Adrenal gland (tissue), 9 donors: ENCODE measurements at regions not wholly inside any gene's neighbourhood (a gene's known extent, or its start where the extent isn't known, plus 50 kb on each side); places are given as distances from the start of the nearest gene placed in this dataset.

Experiments used
- DNase-seq, 7 donors: peaks; one replicate each; pipeline ENCODE4 v3.0.0-alpha.2; 2019 to 2020
- H3K27ac ChIP-seq, 5 donors: fragments of 200-600 bp; sonication (generic) in 4 of 5; 1 replicate in 3 of 5; 2 replicates in 2 of 5; pipeline versions ENCODE4 v1.5.1 to v1.8.0; 2016 to 2020; ENCODE audit warnings: mild to moderate bottlenecking in 1 of 5
- H3K27me3 ChIP-seq: fragments of 200-600 bp; 2 replicates; pipeline ENCODE4 v1.8.0; 2021
- H3K36me3 ChIP-seq, 2 donors: fragments of 200-600 bp; replicated peaks in 1 of 2; 1 replicate in 1 of 2; 2 replicates in 1 of 2; pipeline versions ENCODE4 v1.5.1 to v1.8.0; 2018 to 2022
- H3K4me1 ChIP-seq, 2 donors: fragments of 200-600 bp; replicated peaks in 1 of 2; 1 replicate in 1 of 2; 2 replicates in 1 of 2; pipeline versions ENCODE4 v1.5.1 to v1.8.0; 2018 to 2021
- H3K4me3 ChIP-seq, 4 donors: fragments of 200-600 bp; sonication (generic) in 3 of 4; one replicate each; pipeline ENCODE4 v1.5.1; 2016 to 2018
- H3K9me3 ChIP-seq, 3 donors: fragments of 200-600 bp; sonication (generic) in 1 of 3; replicated peaks in 1 of 3; 1 replicate in 2 of 3; 2 replicates in 1 of 3; pipeline versions ENCODE4 v1.5.1 to v1.8.0; 2016 to 2021
- CTCF ChIP-seq, 6 experiments: fragments of 450-650 bp in 4 of 6; fragments of 200-600 bp in 2 of 6; sonication (generic) in 1 of 6; IDR thresholded peaks; 1 replicate in 5 of 6; 2 replicates in 1 of 6; pipeline versions ENCODE4 v1.5.1 to v1.8.0; 2016 to 2021; ENCODE audit warnings: antibody characterized with exemption in 6 of 6, mild to moderate bottlenecking in 2 of 6, moderate library complexity in 1 of 6
- POLR2A ChIP-seq, 2 donors: fragments of 450-650 bp; IDR thresholded peaks; one replicate each; pipeline ENCODE4 v1.6.1; 2017; ENCODE audit warnings: antibody characterized with exemption in 2 of 2, mild to moderate bottlenecking in 2 of 2, moderate library complexity in 1 of 2
- WGBS, 4 donors: extraction: QIAGEN DNeasy Blood & Tissue Kit in 2 of 4; methylation state at CpG; one replicate each; pipeline versions ENCODE4 v1.1.5 to v1.1.7; 2013 to 2017; 5-methylcytosine and 5-hydroxymethylcytosine counted together
- intact Hi-C, 2 donors: fragments of 100-400 bp; cut with DNase I; formaldehyde crosslinking; loops; one replicate each; pipeline versions ENCODE4 v1.14.1 to v1.15.0; 2022 to 2023
- donor health status: healthy with polysubstance abuse.
- donor health status: Bipolar disorder and iron deficiency.
- donor health status: DM: yes; HTN: yes; CAD: no.
- donor health status: DM: no; HTN: no; CAD: no.
- donor health status: DM: no; HTN: no; CAD: no.

DNA sequence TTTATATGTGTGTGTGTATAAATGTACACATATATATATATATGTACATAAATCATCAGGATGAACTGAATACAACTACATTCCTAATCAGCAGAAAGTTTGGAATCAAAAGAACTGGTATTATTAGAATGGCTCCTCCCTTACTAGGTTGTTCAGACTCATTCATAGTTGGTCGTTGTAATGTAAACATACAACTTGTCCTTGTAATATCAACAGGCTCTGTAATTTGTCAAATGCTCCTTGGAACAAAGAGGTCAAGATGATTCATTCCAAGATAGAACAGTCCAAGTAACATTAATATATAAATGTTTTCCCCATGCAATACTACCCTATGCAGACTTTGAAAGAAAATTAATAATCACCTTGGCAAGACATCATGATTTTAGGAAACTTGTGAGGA, 351.4 kb upstream of the SMIM31 start:
- no peak for DNase-seq
- Histone ChIP-seq H3K4me1 (no peaks in the 10 kb centered on the region), H3K9me3 (no peaks in the 10 kb centered on the region), H3K27me3 (no peaks in the 10 kb centered on the region), H3K36me3 (no peaks in the 10 kb centered on the region), H3K27ac (no peak overlapping the region), H3K4me3 (no peak overlapping the region)
- 22 to 25% (median 24%) methylated on average over 1 of the region's 1 CpG for WGBS, 4 donors
- intact Hi-C loops, result no loop called here
- TF ChIP-seq CTCF (IDR thresholded peaks at IDR 0.05), result no peak
- no peak for TF ChIP-seq POLR2A (IDR thresholded peaks at IDR 0.05)

DNA sequence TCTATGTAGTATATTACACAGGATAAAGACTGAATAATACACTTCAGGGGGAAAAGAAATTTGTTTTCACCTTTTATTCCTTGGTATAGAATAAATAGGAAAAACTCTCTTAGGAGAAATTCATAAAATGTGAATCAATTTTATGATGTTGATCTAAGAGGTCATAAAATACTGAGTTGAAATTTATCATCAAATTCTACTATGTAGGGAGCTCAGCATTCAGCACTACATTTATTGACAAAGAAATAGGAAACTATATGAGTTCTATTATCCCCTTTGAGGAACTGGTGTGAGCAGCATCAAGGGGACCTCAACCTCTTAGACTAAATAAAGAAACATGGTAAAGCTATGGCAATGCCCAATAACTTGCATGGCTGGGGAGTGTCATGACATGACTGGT, 348.2 kb upstream of the SMIM31 start:
- Histone ChIP-seq H3K27ac (no peak overlapping the region), H3K36me3 (no peaks in the 10 kb centered on the region), H3K4me1 (no peaks in the 10 kb centered on the region), H3K4me3 (no peak overlapping the region), H3K9me3 (no peaks in the 10 kb centered on the region), H3K27me3 (no peaks in the 10 kb centered on the region)
- TF ChIP-seq POLR2A (IDR thresholded peaks at IDR 0.05), result no peak
- TF ChIP-seq CTCF (IDR thresholded peaks at IDR 0.05), result no peak
- DNase-seq, result no peak
- intact Hi-C loops, result no loop called here

- TF ChIP-seq POLR2A (IDR thresholded peaks at IDR 0.05) (no peak), CTCF (IDR thresholded peaks at IDR 0.05) (no peak)
- Histone ChIP-seq H3K9me3 (no peaks in the 10 kb centered on the region), H3K4me1 (no peaks in the 10 kb centered on the region), H3K4me3 (no peak overlapping the region), H3K36me3 (no peaks in the 10 kb centered on the region), H3K27ac (no peak overlapping the region), H3K27me3 (no peaks in the 10 kb centered on the region)
- intact Hi-C loops, result no loop called here
- 84 to 97% (median 88%) methylated on average over 1 of the region's 1 CpG for WGBS, 4 donors
- DNase-seq, result no peak
These were observed 345.1 kb upstream of the SMIM31 start for GRCh38 chr4:164408831-164409230.

DNA sequence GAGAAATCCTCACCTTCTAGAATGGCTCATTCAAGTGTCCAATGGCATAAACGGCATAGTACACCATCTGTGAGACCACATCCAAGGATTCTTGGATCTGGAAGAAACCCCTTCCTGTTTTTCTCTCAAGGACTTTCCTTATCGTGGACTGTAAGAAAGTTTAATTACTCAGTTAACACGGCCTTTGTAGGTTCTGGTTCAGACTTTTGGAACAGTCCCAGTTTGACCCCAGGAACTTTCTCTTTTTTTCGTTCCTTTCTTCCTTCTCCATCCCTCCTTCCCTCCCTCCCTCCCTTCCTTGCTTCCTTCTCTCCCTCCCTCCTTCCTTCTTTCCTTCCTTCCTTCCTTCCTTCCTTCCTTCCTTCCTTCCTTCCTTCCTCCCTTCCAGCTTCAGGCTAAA, 343.5 kb upstream of the SMIM31 start:
- WGBS, 4 donors, result 57 to 67% (median 60%) methylated on average over 4 of the region's 4 CpGs
- intact Hi-C loops, result no loop called here
- no peak for TF ChIP-seq POLR2A (IDR thresholded peaks at IDR 0.05)
- no peak for TF ChIP-seq CTCF (IDR thresholded peaks at IDR 0.05)

More for the DNA sequence above, 343.5 kb upstream of the SMIM31 start:
- no peaks in the 10 kb centered on the region for H3K36me3 ChIP-seq
- H3K4me1 ChIP-seq, result no peaks in the 10 kb centered on the region
- no peak overlapping the region for H3K4me3 ChIP-seq
- no peak for DNase-seq
- H3K9me3 ChIP-seq, result no peaks in the 10 kb centered on the region
- H3K27me3 ChIP-seq, result no peaks in the 10 kb centered on the region
- no peak overlapping the region for H3K27ac ChIP-seq
